ENCODE measurements at regions not wholly inside any gene's neighbourhood (a gene's known extent, or its start where the extent isn't known, plus 50 kb on each side); places are given as distances from the start of the nearest gene placed in this dataset.

GRCh38 chr12:91613223-91613779 lies 430.7 kb upstream of the DCN start:
- ChIA-PET CTCF (no interaction called here), POLR2A (ENCODE audit: low non-redundant PET) (interaction anchor here (0.6 kb wide), 1 partner anchor 975 kb away, joined by 3 read pairs; no protein-coding TSS in a partner anchor)
- no peak for DNase-seq (ENCODE audit: low spot score)
- no peak overlapping the region for H3K27ac ChIP-seq
- TF ChIP-seq CTCF (conservative IDR thresholded peaks at IDR 0.05; ENCODE audit: low read depth), result no peak

- no peak for DNase-seq (ENCODE audit: low spot score)
- TF ChIP-seq CTCF (conservative IDR thresholded peaks at IDR 0.05; ENCODE audit: low read depth), result no peak
- CTCF ChIA-PET, result no interaction called here
- no peak overlapping the region for H3K27ac ChIP-seq
- POLR2A ChIA-PET (ENCODE audit: low non-redundant PET), result no interaction called here
Observed at GRCh38 chr12:91610561-91610960, 427.9 kb upstream of the DCN start.

- CTCF ChIA-PET, result no interaction called here
- no peak for TF ChIP-seq CTCF (conservative IDR thresholded peaks at IDR 0.05; ENCODE audit: low read depth)
- H3K27ac ChIP-seq, result no peak overlapping the region
- POLR2A ChIA-PET (ENCODE audit: low non-redundant PET), result no interaction called here
- DNase-seq (ENCODE audit: low spot score), result no peak
Observed at GRCh38 chr12:91609283-91609682, 426.7 kb upstream of the DCN start.

GRCh38 chr12:91608542-91608941 lies 425.9 kb upstream of the DCN start:
- ChIA-PET POLR2A (ENCODE audit: low non-redundant PET) (no interaction called here), CTCF (no interaction called here)
- DNase-seq (ENCODE audit: low spot score), result no peak
- H3K27ac ChIP-seq, result no peak overlapping the region
- no peak for TF ChIP-seq CTCF (conservative IDR thresholded peaks at IDR 0.05; ENCODE audit: low read depth)

GRCh38 chr12:91606662-91607377 lies 424.2 kb upstream of the DCN start:
- no peak for DNase-seq (ENCODE audit: low spot score)
- H3K27ac ChIP-seq, result no peak overlapping the region
- TF ChIP-seq CTCF (conservative IDR thresholded peaks at IDR 0.05; ENCODE audit: low read depth), result no peak
- POLR2A ChIA-PET (ENCODE audit: low non-redundant PET), result no interaction called here
- CTCF ChIA-PET, result no interaction called here

GRCh38 chr12:91604897-91605296 lies 422.3 kb upstream of the DCN start:
- ChIA-PET CTCF (interaction anchor here (0.6 to 1.3 kb wide), 3 partner anchors 148 to 933 kb away, joined by 3 to 4 read pairs (median 3); no protein-coding TSS in a partner anchor), POLR2A (ENCODE audit: low non-redundant PET) (no interaction called here)
- no peak for TF ChIP-seq CTCF (conservative IDR thresholded peaks at IDR 0.05; ENCODE audit: low read depth)
- no peak for DNase-seq (ENCODE audit: low spot score)
- no peak overlapping the region for H3K27ac ChIP-seq

Measured in RWPE1 (cell line).